HepG2 (cell line): ENCODE measurements at regions not wholly inside any gene's neighbourhood (a gene's known extent, or its start where the extent isn't known, plus 50 kb on each side); places are given as distances from the start of the nearest gene placed in this dataset.

Experiments
- KIAA2018 ChIP-seq: sonication (generic); formaldehyde crosslinking; IDR thresholded peaks from 2 replicates; pipeline ENCODE4 v1.5.0; 2020; ENCODE audit warnings: mild to moderate bottlenecking, missing genetic modification reagents, borderline replicate concordance
- THAP9 ChIP-seq: sonication (generic); formaldehyde crosslinking; IDR thresholded peaks from 2 replicates; pipeline ENCODE4; 2020; ENCODE audit warnings: missing genetic modification reagents, mild to moderate bottlenecking, borderline replicate concordance

- TF ChIP-seq KIAA2018 (CRISPR knock-in tag) (no peak), THAP9 (no peak)
These were observed 284.2 kb upstream of the IRX1 start (continued) for GRCh38 chr5:3311433-3311832.
